GM12892 (cell line): ENCODE measurements at regions not wholly inside any gene's neighbourhood (a gene's known extent, or its start where the extent isn't known, plus 50 kb on each side); places are given as distances from the start of the nearest gene placed in this dataset.

Experiments used
- POLR2A ChIP-seq: IDR thresholded peaks from 2 replicates; pipeline ENCODE4 v1.6.1; 2011; ENCODE audit warnings: low read depth, low read length, control low read depth
- POLR2AphosphoS5 ChIP-seq: IDR thresholded peaks from 2 replicates; pipeline ENCODE4 v1.6.1; 2011; ENCODE audit warnings: low read depth, low read length, control low read depth
- TAF1 ChIP-seq: IDR thresholded peaks from 2 replicates; pipeline ENCODE4 v1.6.1; 2011; ENCODE audit warnings: low read depth, mild to moderate bottlenecking, control low read depth, low read length, borderline replicate concordance

DNA sequence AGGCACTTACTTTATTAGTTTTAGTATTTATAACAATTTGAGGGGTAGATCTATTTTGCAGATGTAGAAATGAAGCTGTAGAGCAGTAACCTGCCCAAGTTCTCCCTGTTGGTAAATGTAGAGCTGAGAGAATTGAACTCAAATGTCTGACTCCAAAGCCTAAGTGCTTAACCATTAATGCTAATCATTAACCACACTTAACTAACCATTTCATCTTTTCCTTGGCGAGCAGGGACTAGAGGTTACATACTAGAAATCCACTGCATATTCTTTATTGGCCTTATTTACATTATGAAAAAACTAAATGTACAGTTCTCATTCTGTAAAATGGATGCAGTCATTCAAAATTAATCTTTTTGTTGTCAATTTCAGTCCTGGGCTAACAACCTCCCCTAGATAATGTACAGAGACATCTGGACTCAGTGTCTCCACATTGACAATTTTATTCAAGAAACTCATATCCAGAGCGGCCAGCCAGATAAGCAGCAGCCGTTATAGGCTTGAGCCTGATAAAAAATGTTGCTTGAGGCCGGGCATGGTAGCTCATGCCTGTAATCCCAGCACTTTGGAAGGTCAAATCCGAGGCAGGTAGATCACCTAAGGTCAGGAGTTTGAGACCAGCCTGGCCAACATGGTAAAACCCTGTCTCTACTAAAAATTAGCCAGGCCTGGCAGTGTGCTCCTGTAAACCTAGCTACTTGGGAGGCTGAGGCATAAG is 76.7 kb upstream of the PICALM start:
- TF ChIP-seq POLR2AphosphoS5 (no peak), POLR2A (no peak), TAF1 (no peak)
